CD4-positive, alpha-beta T cell treated with Interleukin-21 for 1 hour (primary cell): ENCODE measurements at regions not wholly inside any gene's neighbourhood (a gene's known extent, or its start where the extent isn't known, plus 50 kb on each side); places are given as distances from the start of the nearest gene placed in this dataset.

Source experiments
- DNase-seq: peaks from one replicate; pipeline ENCODE4 v3.0.0-alpha.2; 2020

DNA sequence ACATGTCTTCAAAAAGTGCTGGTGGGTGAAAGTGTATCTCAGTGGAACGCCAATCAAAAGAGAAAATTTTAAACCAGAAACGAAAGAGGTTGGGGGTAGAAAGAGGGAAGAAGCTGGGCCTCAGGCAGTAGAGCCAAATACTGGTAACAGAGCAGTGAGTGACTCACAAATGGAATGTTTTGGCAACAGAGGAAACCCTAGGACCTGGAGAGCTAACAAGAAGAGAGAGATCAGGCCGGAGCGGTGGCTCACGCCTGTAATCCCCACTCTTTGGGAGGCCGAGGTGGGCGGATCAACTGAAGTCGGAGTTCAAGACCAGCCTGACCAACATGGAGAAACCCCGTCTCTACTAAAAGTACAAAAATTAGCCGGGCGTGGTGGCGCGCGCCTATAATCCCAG, 450.8 kb upstream of the NAALADL2 start:
- no peak for DNase-seq

- DNase-seq: no peak
Measured at GRCh38 chr3:174409086-174409743, 449.9 kb upstream of the NAALADL2 start.

DNA sequence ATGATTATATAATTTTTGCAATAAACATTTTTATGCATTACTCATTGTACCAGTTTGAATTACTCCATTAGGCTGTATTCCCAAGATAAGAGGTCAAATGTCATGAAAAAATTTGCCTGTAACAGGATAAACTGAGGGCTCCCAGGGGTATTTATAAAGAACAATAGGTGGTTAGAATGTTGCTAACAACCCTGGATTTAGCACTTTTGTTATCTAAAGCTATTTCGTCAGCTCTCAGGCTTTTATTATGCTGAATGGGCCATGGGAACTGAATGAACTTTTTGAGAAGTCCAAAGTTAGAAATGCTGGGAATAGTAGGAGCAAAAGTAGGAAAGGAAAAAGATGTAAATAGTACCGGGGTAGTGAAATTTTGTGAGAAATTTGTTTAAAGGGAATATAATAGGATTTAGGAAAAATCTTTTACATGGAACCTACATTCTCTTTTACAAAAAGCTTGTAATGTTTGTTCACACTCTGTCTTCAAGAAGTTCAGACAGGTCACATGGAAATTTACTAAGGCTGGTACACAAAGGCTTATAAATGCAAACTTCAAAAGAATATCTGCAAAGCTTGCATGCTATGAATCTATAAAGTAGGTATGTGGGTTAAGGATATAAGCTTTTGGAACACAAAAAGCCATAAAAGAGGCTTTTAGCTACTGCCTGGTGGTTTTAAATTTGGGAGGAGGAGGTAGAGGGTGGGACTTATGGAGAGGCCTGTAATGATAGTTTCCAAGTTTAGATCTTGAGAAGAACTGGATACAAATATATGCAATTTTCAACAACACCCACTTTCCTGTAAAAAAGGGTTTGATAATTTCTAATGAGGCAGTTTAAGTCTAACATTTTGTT, 445.8 kb upstream of the NAALADL2 start:
- no peak for DNase-seq

DNA sequence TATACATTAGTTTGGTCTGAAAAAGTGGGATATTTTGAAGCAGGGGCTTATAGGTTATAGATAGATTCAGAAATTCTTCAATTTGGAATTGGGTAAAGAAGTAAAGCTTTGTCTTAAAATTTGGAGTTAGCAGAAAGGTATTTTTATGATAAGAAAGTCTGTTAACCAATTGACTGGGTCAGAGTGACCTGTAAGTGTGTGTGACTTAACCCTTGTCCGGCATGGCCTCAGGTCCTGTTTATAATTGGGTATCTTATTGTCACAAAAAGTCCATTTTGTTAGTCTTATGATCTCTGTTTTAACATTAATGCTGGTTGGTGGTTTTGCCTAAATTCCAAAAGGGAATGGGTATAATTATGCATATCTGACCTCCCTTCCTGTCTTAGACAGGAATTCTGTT, 444.2 kb upstream of the NAALADL2 start:
- no peak for DNase-seq

DNA sequence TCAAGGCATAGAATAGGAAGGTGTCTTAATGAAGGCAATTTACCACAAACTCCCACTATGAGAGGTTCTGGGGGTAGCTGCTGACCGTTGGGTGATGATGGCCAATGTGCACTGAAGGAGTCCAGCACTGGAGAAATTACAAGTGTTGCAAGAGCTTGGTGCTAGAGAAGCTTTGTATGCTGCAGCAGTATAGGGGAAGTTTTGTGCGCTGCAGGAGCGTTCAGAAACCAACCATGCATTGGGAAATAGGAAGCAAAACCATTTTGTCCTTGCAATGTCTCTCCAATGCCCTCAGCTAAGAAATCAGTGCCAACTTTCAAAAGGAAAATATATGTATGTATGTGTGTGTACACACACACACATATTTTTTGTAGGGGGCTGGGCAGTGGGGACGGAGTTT, 441.6 kb upstream of the NAALADL2 start:
- DNase-seq: no peak

DNA sequence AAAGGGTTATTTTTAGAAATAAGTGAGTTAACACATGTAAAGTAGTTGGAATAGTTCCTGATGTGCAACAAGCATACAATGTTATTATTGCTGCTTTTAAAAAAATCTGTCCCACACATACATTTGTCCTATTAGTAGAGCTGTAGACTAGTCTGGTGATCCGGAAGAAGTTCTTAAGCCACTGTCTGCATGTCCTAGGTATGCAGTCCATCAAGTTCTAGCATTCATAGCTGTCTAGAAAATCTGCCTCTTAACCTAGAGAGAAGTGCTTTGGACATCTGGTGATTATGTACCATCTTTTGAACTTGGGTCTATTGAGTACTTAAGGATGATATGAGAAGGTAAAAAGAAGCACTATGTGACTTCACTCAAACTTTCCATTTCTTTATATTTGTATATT, 439.9 kb upstream of the NAALADL2 start:
- DNase-seq: no peak

- no peak for DNase-seq
Measured at GRCh38 chr3:174423936-174424335, 435.2 kb upstream of the NAALADL2 start.

- DNase-seq: no peak
Measured at GRCh38 chr3:174424656-174425055, 434.5 kb upstream of the NAALADL2 start.

GRCh38 chr3:174425422-174425821, 433.7 kb upstream of the NAALADL2 start:
- DNase-seq: no peak

- no peak for DNase-seq
Measured at GRCh38 chr3:174430986-174431385, 428.1 kb upstream of the NAALADL2 start.

DNA sequence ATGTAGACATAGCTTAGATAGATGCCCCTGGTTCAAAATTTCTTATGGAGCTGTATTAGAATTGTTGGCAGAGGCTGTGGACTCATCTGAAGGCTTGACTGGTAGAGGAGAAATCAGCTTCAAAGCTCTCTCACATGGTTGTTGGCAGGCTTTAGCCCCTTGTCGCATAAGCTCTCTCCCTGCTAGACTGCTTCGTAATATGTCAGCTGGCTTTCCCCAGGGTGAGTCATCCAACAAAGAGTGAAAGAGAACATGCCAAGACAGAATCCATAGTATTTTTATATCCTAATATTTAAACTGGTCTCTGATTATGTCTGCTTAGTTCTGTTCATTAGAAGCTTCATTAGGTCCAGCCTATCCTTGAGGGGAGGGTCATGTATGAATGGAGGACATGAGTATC, 427.4 kb upstream of the NAALADL2 start:
- no peak for DNase-seq

DNA sequence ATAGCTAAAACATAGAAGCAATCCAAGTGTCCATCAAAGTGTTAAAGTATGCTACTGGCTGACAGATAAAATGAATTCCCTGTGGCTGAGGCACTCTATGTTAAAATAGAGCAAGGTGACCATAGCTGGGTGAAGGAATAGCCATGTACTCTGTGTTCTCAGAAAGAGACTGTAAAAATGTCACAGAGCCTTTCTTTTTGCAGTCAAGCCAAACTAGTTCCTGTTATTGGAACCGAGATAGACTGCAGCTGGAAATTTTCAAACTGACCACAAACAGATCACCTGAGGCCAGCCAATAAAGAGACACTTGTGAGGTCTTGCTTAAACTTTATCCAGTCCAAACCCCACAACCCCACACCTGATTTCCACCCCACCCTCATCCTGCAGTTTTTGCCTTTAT, 422.8 kb upstream of the NAALADL2 start:
- no peak for DNase-seq

GRCh38 chr3:174438501-174439145, 420.5 kb upstream of the NAALADL2 start:
- DNase-seq: no peak

DNA sequence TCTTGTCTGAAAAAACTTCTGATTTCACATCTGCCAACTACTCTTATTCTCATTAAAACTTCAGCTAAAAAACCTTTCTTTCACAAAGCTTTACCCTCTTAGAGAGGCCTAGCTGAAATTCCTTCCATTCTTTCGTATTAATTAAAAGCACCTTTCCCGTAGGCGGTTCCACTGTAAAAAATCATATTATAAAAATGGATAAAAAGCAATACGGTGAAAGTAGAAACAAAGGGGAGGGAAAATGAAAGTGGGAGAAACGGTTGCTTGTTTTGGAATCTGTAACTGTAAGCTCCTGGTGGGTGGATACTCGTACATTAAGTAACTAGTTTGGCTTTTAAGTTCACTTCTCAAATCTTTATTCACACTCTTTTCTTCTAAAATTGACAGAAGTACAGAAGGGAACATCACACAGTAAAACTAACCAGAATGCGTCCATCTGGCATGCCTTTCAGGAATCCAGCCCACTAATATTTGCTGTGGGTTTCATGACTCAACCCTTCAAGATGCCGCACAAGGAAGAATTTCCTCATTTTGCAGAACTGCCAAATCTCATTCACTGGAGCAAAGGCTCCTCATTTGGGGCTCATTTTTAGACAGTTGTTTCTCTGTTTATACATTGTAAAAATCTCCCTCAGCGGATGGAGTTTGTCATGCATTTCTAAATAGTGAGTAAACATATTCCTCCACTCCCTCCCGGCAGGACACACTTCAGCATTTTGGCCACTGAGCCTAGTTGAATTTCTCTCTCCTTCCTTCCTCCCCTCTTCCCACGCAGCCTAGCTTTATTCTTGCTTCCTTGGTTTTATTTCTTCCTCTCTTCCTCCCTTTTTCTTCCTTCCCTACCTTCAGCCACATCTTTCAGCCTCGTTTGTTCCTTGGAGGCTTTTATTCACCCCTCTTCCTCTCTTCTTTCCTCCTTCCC, 419.5 kb upstream of the NAALADL2 start:
- DNase-seq: no peak

DNA sequence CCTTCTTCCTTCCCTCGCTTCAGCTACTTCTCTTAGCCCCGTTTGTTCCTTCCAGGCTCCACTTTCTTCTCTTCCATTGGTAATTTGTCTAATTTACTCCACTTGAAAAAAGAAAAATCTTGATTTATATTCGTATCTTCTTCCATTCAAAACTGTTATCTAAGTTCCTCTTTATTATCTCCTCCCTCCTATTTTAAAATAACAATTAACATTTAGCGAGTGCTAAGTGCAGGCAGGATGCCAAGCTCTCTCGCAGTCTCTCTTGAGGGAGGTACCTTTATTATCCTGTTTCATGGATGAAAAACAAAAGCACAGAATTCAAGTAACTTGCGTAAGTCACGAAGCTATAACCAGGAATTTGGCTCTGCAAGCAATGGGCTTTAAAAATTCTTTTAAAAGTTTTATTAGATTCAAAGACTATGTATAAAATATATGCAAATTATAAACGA, 418.9 kb upstream of the NAALADL2 start:
- DNase-seq: no peak

GRCh38 chr3:174440741-174441587, 418.2 kb upstream of the NAALADL2 start:
- peak; percentile 5 for DNase-seq

- DNase-seq: no peak
Measured at GRCh38 chr3:174441588-174442301, 417.4 kb upstream of the NAALADL2 start.

GRCh38 chr3:174442302-174442682, 416.8 kb upstream of the NAALADL2 start:
- DNase-seq: no peak

DNA sequence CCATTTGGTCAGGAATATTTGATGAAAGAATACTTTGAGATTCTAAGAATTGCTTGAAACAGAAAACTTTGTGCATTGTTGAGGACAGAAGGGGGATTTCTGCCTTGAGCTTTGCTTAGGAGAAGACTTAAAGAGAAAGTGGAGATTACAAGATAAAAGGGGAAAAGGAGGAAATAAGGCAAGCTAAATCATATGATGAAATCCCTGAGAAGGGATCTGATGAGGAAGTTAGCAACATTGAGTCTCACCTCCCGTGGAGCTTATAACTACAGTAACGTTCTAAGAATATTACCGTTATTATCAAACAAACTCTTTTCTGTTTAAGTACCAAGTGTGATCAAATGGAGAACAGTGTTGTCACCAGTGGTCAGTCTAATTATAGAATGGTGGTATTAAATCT, 414.7 kb upstream of the NAALADL2 start:
- no peak for DNase-seq

GRCh38 chr3:174457758-174458157, 401.4 kb upstream of the NAALADL2 start:
- DNase-seq: no peak

GRCh38 chr3:174460831-174461230, 398.3 kb upstream of the NAALADL2 start:
- DNase-seq: no peak
